ENCODE measurements at regions not wholly inside any gene's neighbourhood (a gene's known extent, or its start where the extent isn't known, plus 50 kb on each side); places are given as distances from the start of the nearest gene placed in this dataset.

GRCh38 chr13:90776051-90776748, 571.3 kb upstream of the MIR17HG start:
- TF ChIP-seq, protein P1, sequence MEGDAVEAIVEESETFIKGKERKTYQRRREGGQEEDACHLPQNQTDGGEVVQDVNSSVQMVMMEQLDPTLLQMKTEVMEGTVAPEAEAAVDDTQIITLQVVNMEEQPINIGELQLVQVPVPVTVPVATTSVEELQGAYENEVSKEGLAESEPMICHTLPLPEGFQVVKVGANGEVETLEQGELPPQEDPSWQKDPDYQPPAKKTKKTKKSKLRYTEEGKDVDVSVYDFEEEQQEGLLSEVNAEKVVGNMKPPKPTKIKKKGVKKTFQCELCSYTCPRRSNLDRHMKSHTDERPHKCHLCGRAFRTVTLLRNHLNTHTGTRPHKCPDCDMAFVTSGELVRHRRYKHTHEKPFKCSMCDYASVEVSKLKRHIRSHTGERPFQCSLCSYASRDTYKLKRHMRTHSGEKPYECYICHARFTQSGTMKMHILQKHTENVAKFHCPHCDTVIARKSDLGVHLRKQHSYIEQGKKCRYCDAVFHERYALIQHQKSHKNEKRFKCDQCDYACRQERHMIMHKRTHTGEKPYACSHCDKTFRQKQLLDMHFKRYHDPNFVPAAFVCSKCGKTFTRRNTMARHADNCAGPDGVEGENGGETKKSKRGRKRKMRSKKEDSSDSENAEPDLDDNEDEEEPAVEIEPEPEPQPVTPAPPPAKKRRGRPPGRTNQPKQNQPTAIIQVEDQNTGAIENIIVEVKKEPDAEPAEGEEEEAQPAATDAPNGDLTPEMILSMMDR (IDR thresholded peaks at IDR 0.05) = no peak
- no peak for TF ChIP-seq POLR2AphosphoS5 (IDR thresholded peaks at IDR 0.05; ENCODE audit: insufficient read depth in 1 of 2, low read depth in 1 of 2)
- TF ChIP-seq POLR2A (IDR thresholded peaks at IDR 0.05) = no peak

Data from vagina (tissue), 2 donors.